PC-3 (cell line): ENCODE measurements at regions not wholly inside any gene's neighbourhood (a gene's known extent, or its start where the extent isn't known, plus 50 kb on each side); places are given as distances from the start of the nearest gene placed in this dataset.

Experiments
- ATAC-seq: fragments of 200-7000 bp; cut with Tn5 transposase; 2 replicates; pipeline ENCODE4 v1.9.1; 2020; ENCODE audit warnings: mild to moderate bottlenecking, moderate library complexity
- BruUV-seq: library from RNA; stranded (reverse); fragments of 400-500 nt; replicated peaks from 2 replicates; lab custom pipeline; 2021; lab: Mats Ljungman, UMichigan
- CTCF ChIA-PET: fragments of 300-600 bp; sonication (Branson Sonifier 250); formaldehyde crosslinking; loops from one replicate; lab custom pipeline; 2022; ENCODE audit warnings: antibody characterized with exemption; lab: Charles Lee
- POLR2A ChIA-PET: fragments of 300-600 bp; sonication (Branson Sonifier 250); formaldehyde crosslinking; loops from one replicate; lab custom pipeline; 2022; ENCODE audit warnings: antibody characterized with exemption; ENCODE audit not compliant: unreplicated experiment; lab: Charles Lee
- DNase-seq: peaks from one replicate; pipeline ENCODE4 v3.0.0-alpha.2; 2015
- H2AFZ ChIP-seq: fragments of 300-600 bp; sonication (generic); 2 replicates; pipeline ENCODE4 v1.6.0; 2016; ENCODE audit warnings: antibody characterized with exemption, low read length
- H3F3A ChIP-seq: fragments of 300-600 bp; sonication (generic); one replicate; pipeline ENCODE4 v1.6.0; 2017; ENCODE audit warnings: antibody characterized with exemption, low read length, control low read depth, mild to moderate bottlenecking; ENCODE audit not compliant: unreplicated experiment
- H3K27ac ChIP-seq: fragments of 300-600 bp; sonication (generic); 2 replicates; pipeline ENCODE4 v1.5.1; 2016; ENCODE audit warnings: mild to moderate bottlenecking, low read length
- H3K27me3 ChIP-seq: fragments of 300-600 bp; sonication (generic); 2 replicates; pipeline ENCODE4 v1.6.1; 2016; ENCODE audit warnings: low read length, mixed read lengths
- H3K36me3 ChIP-seq: fragments of 300-600 bp; sonication (generic); 2 replicates; pipeline ENCODE4 v1.6.1; 2016; ENCODE audit warnings: low read depth, mixed run types, low read length, mixed read lengths
- H3K4me1 ChIP-seq: fragments of 300-600 bp; sonication (generic); 2 replicates; pipeline ENCODE4 v1.5.1; 2016; ENCODE audit warnings: low read length; ENCODE audit not compliant: insufficient read depth
- H3K4me2 ChIP-seq: fragments of 300-600 bp; sonication (generic); 2 replicates; pipeline ENCODE4 v1.6.0; 2016; ENCODE audit warnings: low read length
- H3K4me3 ChIP-seq: fragments of 300-600 bp; sonication (generic); 2 replicates; pipeline ENCODE4 v1.5.1; 2016; ENCODE audit warnings: mild to moderate bottlenecking, low read length, mixed read lengths
- H3K79me2 ChIP-seq: fragments of 300-600 bp; sonication (generic); 2 replicates; pipeline ENCODE4 v1.6.1; 2017; ENCODE audit warnings: low read length, mixed read lengths
- H3K9ac ChIP-seq: fragments of 300-600 bp; sonication (generic); 2 replicates; pipeline ENCODE4 v1.6.0; 2016; ENCODE audit warnings: mild to moderate bottlenecking, low read length
- H3K9me2 ChIP-seq: fragments of 300-600 bp; sonication (generic); replicated peaks from 2 replicates; pipeline ENCODE4 v1.6.1; 2016; ENCODE audit warnings: mixed run types, low read length, mixed read lengths
- H3K9me3 ChIP-seq: fragments of 300-600 bp; sonication (generic); 2 replicates; pipeline ENCODE4 v1.6.1; 2016; ENCODE audit warnings: low read length, mixed read lengths
- H4K20me1 ChIP-seq: fragments of 300-600 bp; sonication (generic); 2 replicates; pipeline ENCODE4 v1.6.1; 2016; ENCODE audit warnings: low read length, mixed read lengths
- CTCF ChIP-seq: fragments of 300-600 bp; sonication (generic); conservative IDR thresholded peaks from 2 replicates; pipeline ENCODE4 v1.5.1; 2017; ENCODE audit warnings: antibody characterized with exemption, low read depth, mild to moderate bottlenecking, low read length
- EZH2 ChIP-seq: fragments of 300-600 bp; sonication (generic); IDR thresholded peaks from one replicate; pipeline ENCODE4 v1.6.1; 2017; ENCODE audit warnings: antibody characterized with exemption, mild to moderate bottlenecking, low read length; ENCODE audit not compliant: unreplicated experiment
- EZH2phosphoT487 ChIP-seq: fragments of 300-600 bp; sonication (generic); IDR thresholded peaks from 2 replicates; pipeline ENCODE4 v1.6.1; 2018; ENCODE audit warnings: mild to moderate bottlenecking, antibody characterized with exemption, low read length, borderline replicate concordance
- intact Hi-C: fragments of 100-400 bp; cut with micrococcal nuclease; formaldehyde crosslinking; loops from 2 replicates; pipeline ENCODE4 v1.9.0; 2023

GRCh38 chr2:136242687-136243277 is 124.8 kb upstream of the CXCR4 start:
- ChIA-PET CTCF (no interaction called here), POLR2A (no interaction called here)
- no peak for DNase-seq
- no peaks in the 10 kb centered on the region for H4K20me1 ChIP-seq
- H3K27ac ChIP-seq: no peak overlapping the region
- H3K9ac ChIP-seq: no peak overlapping the region
- H3K4me2 ChIP-seq: no peak overlapping the region
- TF ChIP-seq EZH2phosphoT487: no peak
- no peak for TF ChIP-seq EZH2
- TF ChIP-seq CTCF: no peak
- H3K9me3 ChIP-seq: no peaks in the 10 kb centered on the region
- intact Hi-C loops: no loop called here
- no peaks in the 10 kb centered on the region for H3K36me3 ChIP-seq
- ATAC-seq: no peak
- H3K9me2 ChIP-seq: no peaks in the 10 kb centered on the region
- no peak overlapping the region for H2AFZ ChIP-seq
- no TSS peak for BruUV-seq
- no peaks in the 10 kb centered on the region for H3K79me2 ChIP-seq
- H3K4me1 ChIP-seq: peaks cover 15% of the 10 kb centered on the region
- H3F3A ChIP-seq: no peaks in the 10 kb centered on the region
- no peak overlapping the region for H3K4me3 ChIP-seq
- no peaks in the 10 kb centered on the region for H3K27me3 ChIP-seq

- Histone ChIP-seq H3K9me3 (no peaks in the 10 kb centered on the region), H3K27ac (no peak overlapping the region), H3K27me3 (no peaks in the 10 kb centered on the region), H3K9me2 (no peaks in the 10 kb centered on the region), H3F3A (no peaks in the 10 kb centered on the region), H3K9ac (no peak overlapping the region), H3K4me1 (peaks cover 15% of the 10 kb centered on the region), H3K79me2 (no peaks in the 10 kb centered on the region), H2AFZ (no peak overlapping the region), H3K4me2 (no peak overlapping the region), H3K4me3 (no peak overlapping the region), H3K36me3 (no peaks in the 10 kb centered on the region), H4K20me1 (no peaks in the 10 kb centered on the region)
- DNase-seq: no peak
- ATAC-seq: no peak
- ChIA-PET CTCF (no interaction called here), POLR2A (no interaction called here)
- TF ChIP-seq EZH2 (no peak), EZH2phosphoT487 (no peak), CTCF (no peak)
- intact Hi-C loops: no loop called here
- no TSS peak for BruUV-seq
Measured at GRCh38 chr2:136242100-136242499, 124.2 kb upstream of the CXCR4 start.

GRCh38 chr2:136239079-136239685 is 121.2 kb upstream of the CXCR4 start:
- BruUV-seq: no TSS peak
- Histone ChIP-seq H4K20me1 (no peaks in the 10 kb centered on the region), H2AFZ (no peak overlapping the region), H3K9ac (no peak overlapping the region), H3K4me2 (peak overlapping the region; percentile 45; the same call in 1 of the 2 replicates), H3K27ac (no peak overlapping the region), H3K4me1 (peaks cover 27% of the 10 kb centered on the region), H3K9me2 (no peaks in the 10 kb centered on the region), H3K27me3 (no peaks in the 10 kb centered on the region), H3K4me3 (no peak overlapping the region), H3F3A (no peaks in the 10 kb centered on the region), H3K36me3 (no peaks in the 10 kb centered on the region), H3K79me2 (no peaks in the 10 kb centered on the region), H3K9me3 (no peaks in the 10 kb centered on the region)
- no peak for DNase-seq
- ATAC-seq: no peak
- intact Hi-C loops: loop anchor here (5.0 kb wide), 2 partner anchors 122 to 322 kb away; partner anchors contain the start of gene CXCR4
- POLR2A ChIA-PET: interaction anchor here (0.6 kb wide), 1 partner anchor 815 kb away, joined by 9 read pairs; no protein-coding TSS in a partner anchor
- CTCF ChIA-PET: no interaction called here
- TF ChIP-seq EZH2phosphoT487 (no peak), CTCF (no peak), EZH2 (no peak)
